ENCODE measurements at regions not wholly inside any gene's neighbourhood (a gene's known extent, or its start where the extent isn't known, plus 50 kb on each side); places are given as distances from the start of the nearest gene placed in this dataset.
"Not testable (repeated sequence)": the region's sequence is repeated elsewhere in the genome, so short reads cannot be mapped to it uniquely, and the experiment has no call there.

DNA sequence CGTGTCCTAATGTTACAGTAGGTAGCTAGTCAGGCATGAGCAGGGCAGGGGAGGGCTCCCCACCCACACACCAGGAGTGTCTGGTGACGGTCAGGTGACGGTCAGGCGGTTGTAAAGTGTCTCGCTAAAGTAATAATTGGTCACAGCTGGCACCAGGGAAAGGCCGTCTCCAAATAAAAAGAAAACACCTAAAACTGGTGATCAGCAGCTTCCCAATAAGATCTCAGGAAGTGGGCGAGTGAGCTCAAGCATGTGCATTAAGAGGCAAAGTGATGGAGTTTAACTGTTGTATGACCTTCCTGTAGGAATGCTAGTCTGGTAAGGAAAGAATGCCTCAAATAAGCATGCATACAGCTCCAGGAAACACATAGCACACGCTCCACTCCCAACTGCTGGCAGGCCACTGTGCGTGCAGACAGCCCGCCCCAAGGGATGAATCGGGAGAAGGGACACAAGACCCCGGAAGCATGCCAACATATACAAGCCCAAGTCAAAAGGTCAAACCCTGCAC lies 177.1 kb downstream of the RNF144A start:
- H3K27me3 Mint-ChIP-seq, result no peaks in the 10 kb centered on the region
- H3K4me1 Mint-ChIP-seq (ENCODE audit: low read depth), result peaks cover 8% of the 10 kb centered on the region
- no peak overlapping the region for H3K27ac Mint-ChIP-seq
- H3K36me3 Mint-ChIP-seq, result no peaks in the 10 kb centered on the region
- H3K9me3 Mint-ChIP-seq (ENCODE audit: low read depth), result no peaks in the 10 kb centered on the region
- no peak overlapping the region for H3K4me3 Mint-ChIP-seq

- no peaks in the 10 kb centered on the region for H3K36me3 Mint-ChIP-seq
- H3K9me3 Mint-ChIP-seq (ENCODE audit: low read depth), result no peaks in the 10 kb centered on the region
- no peaks in the 10 kb centered on the region for H3K27me3 Mint-ChIP-seq
- H3K4me1 Mint-ChIP-seq (ENCODE audit: low read depth), result peaks cover 8% of the 10 kb centered on the region
- peak overlapping the region; percentile 58 for H3K4me3 Mint-ChIP-seq
- no peak overlapping the region for H3K27ac Mint-ChIP-seq
These were observed 179.6 kb downstream of the RNF144A start for GRCh38 chr2:7096726-7097352.

DNA sequence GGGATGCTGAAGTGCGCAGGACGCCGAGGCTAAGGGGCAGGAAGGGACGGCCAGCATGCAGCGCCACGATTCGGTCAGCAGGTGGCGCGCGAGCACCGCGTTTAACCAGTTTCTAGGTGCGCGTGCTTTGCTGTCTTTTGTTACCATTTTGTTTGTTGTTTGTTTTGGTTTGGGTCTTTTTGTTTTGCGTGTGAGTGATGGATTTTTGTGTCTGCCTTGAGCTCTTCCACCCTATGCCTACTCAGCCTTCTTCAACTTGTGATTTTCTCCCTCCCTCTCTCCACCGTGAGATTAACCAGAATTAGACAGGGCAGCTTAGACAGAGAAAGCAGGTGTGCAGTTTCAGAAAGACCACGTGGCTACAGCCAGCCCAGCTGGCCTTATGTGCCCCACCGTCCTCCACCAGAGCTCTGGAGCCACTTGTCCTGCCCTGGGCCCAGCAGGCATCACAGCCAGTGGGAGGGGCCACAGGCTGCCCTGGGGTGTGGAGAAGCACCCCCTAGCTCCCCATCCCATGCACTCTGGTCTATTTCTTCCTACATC lies 180.2 kb downstream of the RNF144A start:
- H3K27ac Mint-ChIP-seq, result no peak overlapping the region
- no peaks in the 10 kb centered on the region for H3K36me3 Mint-ChIP-seq
- H3K4me3 Mint-ChIP-seq, result peak overlapping the region; percentile 58
- H3K4me1 Mint-ChIP-seq (ENCODE audit: low read depth), result peaks cover 8% of the 10 kb centered on the region
- no peaks in the 10 kb centered on the region for H3K27me3 Mint-ChIP-seq
- no peaks in the 10 kb centered on the region for H3K9me3 Mint-ChIP-seq (ENCODE audit: low read depth)

- Mint-ChIP-seq H3K27me3 (peaks cover 1% of the 10 kb centered on the region), H3K9me3 (ENCODE audit: low read depth) (no peaks in the 10 kb centered on the region), H3K36me3 (peaks cover 2% of the 10 kb centered on the region), H3K4me1 (ENCODE audit: low read depth) (peaks cover 8% of the 10 kb centered on the region), H3K4me3 (no peak overlapping the region), H3K27ac (no peak overlapping the region)
These were observed 181.6 kb downstream of the RNF144A start for GRCh38 chr2:7098816-7099215.

- H3K36me3 Mint-ChIP-seq; H3K9me3 Mint-ChIP-seq (ENCODE audit: low read depth); H3K27ac Mint-ChIP-seq; H3K27me3 Mint-ChIP-seq; H3K4me3 Mint-ChIP-seq; H3K4me1 Mint-ChIP-seq (ENCODE audit: low read depth): not testable (repeated sequence)
These were observed 182.5 kb downstream of the RNF144A start for GRCh38 chr2:7099687-7100086.

DNA sequence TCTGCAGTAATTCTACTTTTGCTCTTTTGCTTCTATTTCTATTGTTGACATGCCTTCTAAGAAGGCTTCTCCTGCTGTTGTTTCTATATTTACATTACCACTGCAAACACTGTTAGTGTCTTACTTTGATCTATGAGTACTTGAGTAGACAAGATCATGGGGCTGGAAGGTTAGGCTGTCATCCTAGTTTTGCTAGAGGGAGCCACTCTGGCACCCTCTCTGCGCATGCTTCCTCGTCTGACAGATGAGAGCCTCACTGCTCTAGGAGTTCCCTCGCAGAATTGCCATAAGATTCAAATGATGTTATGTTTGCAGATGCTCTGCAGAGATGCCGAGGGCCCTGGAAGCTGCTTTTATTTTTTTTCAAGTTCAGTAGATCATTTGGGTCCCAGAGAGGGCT lies 185.6 kb downstream of the RNF144A start:
- Mint-ChIP-seq H3K27me3 (peaks cover 1% of the 10 kb centered on the region), H3K36me3 (peaks cover 13% of the 10 kb centered on the region), H3K4me1 (ENCODE audit: low read depth) (no peaks in the 10 kb centered on the region), H3K4me3 (no peak overlapping the region), H3K9me3 (ENCODE audit: low read depth) (no peaks in the 10 kb centered on the region), H3K27ac (no peak overlapping the region)

DNA sequence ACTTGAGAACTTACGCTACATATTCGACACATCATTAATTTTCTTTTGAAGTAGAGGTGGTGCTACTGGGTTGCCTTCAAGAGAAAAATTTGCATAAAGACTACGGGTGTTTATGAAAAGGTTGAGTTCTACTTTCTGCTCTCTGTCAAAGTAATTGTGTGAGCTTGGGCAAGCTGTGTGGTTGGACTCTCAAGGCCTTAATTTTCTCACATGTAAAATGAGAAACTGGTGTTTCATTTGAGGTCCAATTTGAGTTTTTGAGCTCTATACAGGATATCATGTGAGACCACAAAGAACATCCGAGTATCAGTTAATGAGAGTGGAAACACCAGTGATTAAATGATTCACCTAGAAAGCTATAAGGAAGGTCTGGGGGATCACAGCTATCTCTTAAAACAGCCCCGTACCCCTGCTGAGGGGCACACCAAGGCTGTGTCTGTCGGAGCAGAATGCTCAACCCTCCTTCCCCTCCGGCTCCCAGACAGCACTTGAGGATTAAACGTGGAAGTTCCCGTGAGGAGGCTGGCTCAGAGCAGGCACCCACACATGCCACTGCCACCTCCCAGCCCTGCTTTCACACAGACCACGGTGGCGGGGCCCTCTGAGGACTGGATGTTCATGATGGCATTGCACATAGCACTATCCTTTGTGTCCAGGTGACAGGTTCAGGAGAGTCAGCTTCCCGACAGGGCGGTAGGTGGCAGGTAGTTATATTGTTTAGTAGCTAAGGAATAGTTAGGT lies 191.8 kb downstream of the RNF144A start:
- no peaks in the 10 kb centered on the region for H3K4me1 Mint-ChIP-seq (ENCODE audit: low read depth)
- H3K27me3 Mint-ChIP-seq, result no peaks in the 10 kb centered on the region
- H3K9me3 Mint-ChIP-seq (ENCODE audit: low read depth), result no peaks in the 10 kb centered on the region
- H3K4me3 Mint-ChIP-seq, result no peak overlapping the region
- peaks cover 15% of the 10 kb centered on the region for H3K36me3 Mint-ChIP-seq
- no peak overlapping the region for H3K27ac Mint-ChIP-seq

DNA sequence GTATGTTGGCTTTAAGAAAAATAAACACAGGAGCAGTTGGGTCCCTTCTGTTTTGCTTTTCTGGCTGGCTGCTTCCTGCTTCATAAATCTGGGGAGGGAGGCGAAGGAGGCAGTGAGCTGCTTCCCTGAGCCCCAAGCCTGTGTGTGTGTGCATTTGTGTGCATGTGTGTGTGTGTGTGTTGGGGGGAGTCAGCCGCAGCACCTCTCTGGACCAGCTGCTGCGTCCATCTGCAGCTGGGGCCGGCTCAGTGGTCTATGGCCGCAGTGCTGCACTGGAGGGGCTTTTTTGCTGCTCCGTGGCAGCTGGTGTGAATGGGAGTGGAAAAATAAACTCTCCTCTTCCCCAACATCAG lies 192.3 kb downstream of the RNF144A start:
- no peaks in the 10 kb centered on the region for H3K27me3 Mint-ChIP-seq
- H3K4me1 Mint-ChIP-seq (ENCODE audit: low read depth), result no peaks in the 10 kb centered on the region
- peaks cover 14% of the 10 kb centered on the region for H3K36me3 Mint-ChIP-seq
- H3K4me3 Mint-ChIP-seq, result no peak overlapping the region
- no peak overlapping the region for H3K27ac Mint-ChIP-seq
- peaks cover under 1% of the 10 kb centered on the region for H3K9me3 Mint-ChIP-seq (ENCODE audit: low read depth)

- H3K27me3 Mint-ChIP-seq, result no peaks in the 10 kb centered on the region
- H3K36me3 Mint-ChIP-seq, result peaks cover 12% of the 10 kb centered on the region
- no peak overlapping the region for H3K4me3 Mint-ChIP-seq
- no peaks in the 10 kb centered on the region for H3K4me1 Mint-ChIP-seq (ENCODE audit: low read depth)
- H3K27ac Mint-ChIP-seq, result no peak overlapping the region
- H3K9me3 Mint-ChIP-seq (ENCODE audit: low read depth), result peaks cover 4% of the 10 kb centered on the region
These were observed 194.4 kb downstream of the RNF144A start for GRCh38 chr2:7111626-7112025.

- Mint-ChIP-seq H3K27me3 (no peaks in the 10 kb centered on the region), H3K27ac (no peak overlapping the region), H3K4me1 (ENCODE audit: low read depth) (no peaks in the 10 kb centered on the region), H3K4me3 (no peak overlapping the region), H3K9me3 (ENCODE audit: low read depth) (peaks cover 4% of the 10 kb centered on the region), H3K36me3 (peaks cover 13% of the 10 kb centered on the region)
These were observed 198.2 kb downstream of the RNF144A start for GRCh38 chr2:7115364-7115763.

- Mint-ChIP-seq H3K4me3 (no peak overlapping the region), H3K36me3 (peaks cover 13% of the 10 kb centered on the region), H3K27me3 (no peaks in the 10 kb centered on the region), H3K27ac (no peak overlapping the region), H3K9me3 (ENCODE audit: low read depth) (peaks cover 4% of the 10 kb centered on the region), H3K4me1 (ENCODE audit: low read depth) (no peaks in the 10 kb centered on the region)
These were observed 198.7 kb downstream of the RNF144A start for GRCh38 chr2:7115906-7116305.

DNA sequence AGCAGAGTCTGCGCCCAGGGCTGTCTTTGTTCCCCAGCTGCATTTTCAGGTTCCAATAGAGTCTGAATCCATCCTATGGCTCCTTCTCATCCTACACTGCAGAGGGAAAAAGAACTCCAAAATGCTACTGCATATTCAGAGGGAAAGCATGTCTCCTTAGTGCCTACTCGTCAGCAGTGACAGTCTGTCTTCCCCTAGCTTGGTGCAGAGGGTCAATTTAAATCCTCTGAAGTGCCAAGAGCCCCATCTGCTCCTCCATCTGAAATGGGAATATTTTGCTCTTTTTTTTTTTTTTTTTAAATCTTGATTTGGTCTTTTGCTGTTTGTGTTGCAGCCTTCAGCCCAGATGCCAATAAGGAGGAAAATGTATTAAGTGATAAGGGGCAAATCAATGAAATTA lies 199.3 kb downstream of the RNF144A start:
- Mint-ChIP-seq H3K36me3 (peaks cover 13% of the 10 kb centered on the region), H3K27ac (no peak overlapping the region), H3K4me1 (ENCODE audit: low read depth) (no peaks in the 10 kb centered on the region), H3K9me3 (ENCODE audit: low read depth) (peaks cover 4% of the 10 kb centered on the region), H3K27me3 (no peaks in the 10 kb centered on the region), H3K4me3 (no peak overlapping the region)

DNA sequence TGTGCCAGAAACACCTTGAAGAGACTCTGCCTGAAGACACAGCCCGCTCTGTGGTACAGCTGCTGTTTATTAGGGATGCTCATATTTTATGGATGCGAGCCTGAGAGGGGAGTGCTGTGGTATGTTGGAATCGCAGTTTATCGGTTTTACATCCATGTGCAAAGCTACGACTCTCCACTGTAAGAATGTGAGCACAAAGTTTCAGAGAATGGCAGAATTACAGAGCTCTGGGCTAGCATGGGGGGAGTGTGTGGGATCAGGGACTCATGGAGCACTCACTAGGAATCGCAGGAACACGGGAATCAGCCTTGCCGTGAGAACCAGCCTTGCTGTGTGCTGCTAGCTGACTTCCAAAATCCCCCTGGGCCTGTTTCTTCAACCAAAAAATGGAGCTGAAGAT lies 199.9 kb downstream of the RNF144A start:
- no peaks in the 10 kb centered on the region for H3K27me3 Mint-ChIP-seq
- no peak overlapping the region for H3K27ac Mint-ChIP-seq
- peaks cover 13% of the 10 kb centered on the region for H3K36me3 Mint-ChIP-seq
- H3K4me3 Mint-ChIP-seq, result no peak overlapping the region
- peaks cover 4% of the 10 kb centered on the region for H3K9me3 Mint-ChIP-seq (ENCODE audit: low read depth)
- H3K4me1 Mint-ChIP-seq (ENCODE audit: low read depth), result no peaks in the 10 kb centered on the region

DNA sequence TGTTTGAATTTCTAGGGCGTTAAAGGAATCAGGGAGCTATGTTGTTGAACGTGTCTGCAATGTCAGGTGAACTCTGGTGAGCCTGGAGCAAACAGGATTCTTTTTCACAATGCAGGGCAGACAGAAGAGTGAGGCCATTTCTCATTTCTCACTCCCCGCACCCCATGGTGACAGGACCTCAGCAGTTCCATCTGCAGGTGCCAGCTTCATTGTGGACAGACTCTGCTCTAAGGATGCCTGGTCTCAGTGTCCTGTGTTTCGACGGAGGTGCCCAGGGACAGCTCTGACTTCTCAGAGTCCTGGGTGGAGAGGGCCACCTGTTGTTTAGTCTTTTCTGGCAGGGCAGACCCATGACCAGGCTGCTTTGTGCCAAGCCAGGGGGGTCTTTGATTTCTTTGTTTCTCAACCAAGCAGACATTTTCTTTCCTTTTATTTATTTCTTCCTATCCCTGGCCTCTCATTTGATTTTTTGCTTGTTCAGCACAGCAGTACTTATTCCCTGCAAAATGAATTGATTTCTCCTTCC lies 201.5 kb downstream of the RNF144A start:
- Mint-ChIP-seq H3K4me3 (no peak overlapping the region), H3K4me1 (ENCODE audit: low read depth) (no peaks in the 10 kb centered on the region), H3K27me3 (no peaks in the 10 kb centered on the region), H3K9me3 (ENCODE audit: low read depth) (peaks cover 4% of the 10 kb centered on the region), H3K27ac (no peak overlapping the region), H3K36me3 (peaks cover 12% of the 10 kb centered on the region)

GRCh38 chr2:7119132-7119835 lies 202.1 kb downstream of the RNF144A start:
- H3K27ac Mint-ChIP-seq, result no peak overlapping the region
- peaks cover 9% of the 10 kb centered on the region for H3K36me3 Mint-ChIP-seq
- no peak overlapping the region for H3K4me3 Mint-ChIP-seq
- H3K27me3 Mint-ChIP-seq, result no peaks in the 10 kb centered on the region
- peaks cover 4% of the 10 kb centered on the region for H3K9me3 Mint-ChIP-seq (ENCODE audit: low read depth)
- H3K4me1 Mint-ChIP-seq (ENCODE audit: low read depth), result no peaks in the 10 kb centered on the region
